BJ (cell line): ENCODE measurements at regions not wholly inside any gene's neighbourhood (a gene's known extent, or its start where the extent isn't known, plus 50 kb on each side); places are given as distances from the start of the nearest gene placed in this dataset.
"Not testable (repeated sequence)": the region's sequence is repeated elsewhere in the genome, so short reads cannot be mapped to it uniquely, and the experiment has no call there.

Source experiments
- CTCF ChIA-PET: fragments of 350-600 bp; formaldehyde crosslinking; extraction: SDS; loops from one replicate; lab custom pipeline; 2021; ENCODE audit warnings: antibody characterized with exemption, inconsistent platforms; lab: Yijun Ruan, JAX
- POLR2A ChIA-PET: fragments of 300-600 bp; sonication (Branson Sonifier 250); formaldehyde crosslinking; extraction: SDS; loops from one replicate; lab custom pipeline; 2021; ENCODE audit warnings: antibody characterized with exemption; lab: Charles Lee
- DNase-seq: peaks from one replicate; pipeline ENCODE4 v3.0.0-alpha.2; 2011; ENCODE audit warnings: low read depth
- H3K27me3 ChIP-seq: 2 replicates; pipeline ENCODE4 v1.6.0; 2011; ENCODE audit warnings: low read length; ENCODE audit not compliant: control insufficient read depth, insufficient read depth
- H3K36me3 ChIP-seq: 2 replicates; pipeline ENCODE4 v1.5.1; 2011; ENCODE audit warnings: low read length; ENCODE audit not compliant: control insufficient read depth, insufficient read depth
- H3K4me3 ChIP-seq: 2 replicates; pipeline ENCODE4 v1.5.1; 2011; ENCODE audit warnings: low read depth, mild to moderate bottlenecking, control low read depth, low read length

DNA sequence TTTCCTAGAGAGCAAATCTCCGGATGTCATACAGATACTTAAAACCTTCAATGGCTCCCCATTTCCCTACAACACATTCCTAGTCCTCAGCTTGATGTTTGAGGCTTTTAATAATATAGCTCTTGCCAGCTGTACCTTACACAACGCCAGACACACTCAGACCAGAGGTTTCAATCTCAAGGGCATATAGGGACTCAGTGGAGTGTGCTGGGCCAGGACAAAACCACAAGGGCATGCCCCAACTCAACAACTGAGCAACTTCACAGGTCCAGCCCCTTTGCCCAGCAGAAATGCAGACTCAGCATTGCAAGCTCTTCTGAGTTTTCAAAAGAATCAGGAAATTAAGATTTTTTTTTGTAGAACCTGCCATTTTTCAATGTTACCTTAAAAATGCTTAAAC is 95.4 kb upstream of the RRN3 start:
- CTCF ChIA-PET, H3K4me3 ChIP-seq, DNase-seq, H3K27me3 ChIP-seq, H3K36me3 ChIP-seq, POLR2A ChIA-PET: not testable (repeated sequence)
